SK-N-DZ (cell line): ENCODE measurements at regions not wholly inside any gene's neighbourhood (a gene's known extent, or its start where the extent isn't known, plus 50 kb on each side); places are given as distances from the start of the nearest gene placed in this dataset.
A peak's percentile ranks its signal among the peaks of the same experiment; 100 is the strongest.

Source experiments
- DNase-seq: peaks from one replicate; pipeline ENCODE4 v3.0.0-alpha.2; 2015; ENCODE audit warnings: low spot score

DNA sequence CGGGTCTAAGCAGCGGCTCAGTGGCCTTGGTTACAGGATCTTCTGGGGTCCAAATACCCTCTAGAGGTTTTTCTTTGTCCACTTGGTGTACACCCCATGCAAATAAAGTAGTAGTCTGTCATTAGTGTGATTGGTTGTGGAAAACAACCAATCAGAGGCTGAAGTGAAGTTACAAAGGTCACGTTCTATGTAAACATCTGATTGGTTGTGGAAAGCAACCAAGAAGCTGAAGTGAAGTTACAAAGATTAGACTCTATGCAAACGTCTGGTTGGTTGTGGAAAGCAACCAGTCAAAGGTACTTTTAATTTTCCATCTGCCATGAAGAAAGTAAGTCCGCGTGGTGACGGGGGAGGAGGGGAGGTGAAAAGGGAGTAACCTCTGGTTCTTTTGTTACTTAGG lies 790.9 kb downstream of the UQCRFS1 start:
- no peak for DNase-seq

DNA sequence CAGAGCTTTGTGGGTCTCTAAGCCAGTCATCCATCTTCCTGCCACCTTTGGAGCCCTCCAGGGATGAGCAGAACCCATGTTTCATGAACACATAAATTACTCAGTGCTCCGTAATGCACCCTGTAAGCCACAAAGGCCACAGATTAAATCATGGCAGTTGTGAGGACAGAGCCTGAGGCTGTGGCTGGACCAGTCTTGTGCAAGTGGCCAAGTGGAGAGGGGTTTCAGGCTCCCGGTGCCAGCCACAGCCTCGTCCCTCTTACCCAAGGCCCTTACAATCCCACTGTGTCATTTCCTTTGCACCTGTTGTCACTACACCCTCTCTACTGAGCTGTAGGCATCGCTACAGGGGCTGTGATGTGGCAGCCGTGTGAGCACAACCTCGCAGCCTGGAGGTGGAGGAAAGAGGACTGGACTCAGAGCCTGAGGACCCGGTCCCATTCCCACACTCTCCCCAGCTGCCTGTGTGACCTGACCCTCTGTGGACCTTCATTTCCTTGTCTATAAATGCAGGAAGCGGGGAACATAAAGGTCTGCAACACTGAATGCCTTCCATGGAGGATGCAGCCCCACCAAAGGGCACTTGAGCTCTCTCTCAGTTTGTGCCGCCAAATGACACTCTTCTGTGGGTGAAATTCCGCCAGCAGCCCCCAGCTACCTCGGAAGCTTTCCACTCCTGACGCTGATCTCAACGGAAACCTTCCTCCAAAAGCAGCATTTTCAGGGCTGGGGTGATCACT lies 792.0 kb downstream of the UQCRFS1 start:
- no peak for DNase-seq

DNA sequence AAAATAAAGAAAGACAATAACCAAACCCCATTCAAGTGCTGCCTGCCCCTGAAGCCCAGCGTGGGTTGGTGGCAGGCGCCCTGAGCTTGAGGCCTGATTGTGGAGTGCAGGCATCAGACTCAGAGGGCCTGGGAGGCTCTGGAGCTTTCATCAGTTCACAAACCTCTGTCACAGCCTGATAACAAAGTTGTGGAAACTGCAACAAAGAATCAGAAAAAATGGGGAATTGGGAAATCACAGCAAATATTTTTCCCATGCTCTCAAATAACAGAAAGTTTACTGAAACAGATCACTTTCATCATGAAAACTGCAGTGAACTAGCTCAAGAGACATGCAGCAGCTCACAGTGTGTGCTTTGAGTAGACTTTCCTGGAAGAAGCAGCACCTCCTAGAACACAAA lies 793.6 kb downstream of the UQCRFS1 start:
- no peak for DNase-seq

- no peak for DNase-seq
Observed at GRCh38 chr19:28417361-28417760, 795.6 kb downstream of the UQCRFS1 start.

GRCh38 chr19:28416245-28416644 lies 796.7 kb downstream of the UQCRFS1 start:
- no peak for DNase-seq

GRCh38 chr19:28414748-28415147 lies 798.2 kb downstream of the UQCRFS1 start:
- no peak for DNase-seq

DNA sequence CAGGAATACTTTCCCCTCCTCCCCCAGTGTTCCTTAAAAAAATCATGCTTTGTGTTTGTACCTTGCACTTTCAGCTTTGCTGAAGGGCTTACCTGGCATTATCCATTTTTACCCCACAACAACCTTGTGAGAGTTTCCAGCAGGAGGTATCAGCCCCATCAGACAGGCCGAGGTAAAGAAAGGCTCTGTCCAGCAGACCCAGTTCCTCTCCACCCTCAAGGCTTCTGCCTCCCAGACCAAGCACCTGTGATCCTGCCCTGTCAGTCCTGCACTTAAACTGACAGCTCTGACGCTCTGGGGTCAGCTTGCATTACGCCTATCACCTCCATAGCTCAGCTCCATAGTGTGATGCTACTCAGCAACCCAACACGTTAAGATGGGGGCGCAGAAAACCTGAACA lies 803.1 kb downstream of the UQCRFS1 start:
- no peak for DNase-seq

DNA sequence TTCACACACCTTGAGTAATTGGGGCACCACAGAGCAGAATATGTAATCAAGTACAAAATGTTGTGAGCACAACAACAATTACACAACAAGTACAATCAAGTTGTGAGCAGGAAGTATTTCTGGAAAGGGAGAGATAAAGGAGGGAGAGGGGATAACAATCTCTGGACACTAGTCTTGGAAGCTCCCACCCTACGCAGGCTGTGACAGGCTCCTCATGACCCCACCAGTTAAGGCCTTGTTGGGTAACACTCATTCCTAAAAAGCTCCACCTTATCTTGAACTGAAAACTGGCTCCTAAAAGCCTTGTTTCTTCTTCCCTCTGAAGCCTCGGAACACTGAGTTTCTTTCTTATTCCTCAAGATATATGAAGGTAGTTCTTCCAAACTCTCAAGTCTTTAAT lies 806.0 kb downstream of the UQCRFS1 start:
- no peak for DNase-seq

DNA sequence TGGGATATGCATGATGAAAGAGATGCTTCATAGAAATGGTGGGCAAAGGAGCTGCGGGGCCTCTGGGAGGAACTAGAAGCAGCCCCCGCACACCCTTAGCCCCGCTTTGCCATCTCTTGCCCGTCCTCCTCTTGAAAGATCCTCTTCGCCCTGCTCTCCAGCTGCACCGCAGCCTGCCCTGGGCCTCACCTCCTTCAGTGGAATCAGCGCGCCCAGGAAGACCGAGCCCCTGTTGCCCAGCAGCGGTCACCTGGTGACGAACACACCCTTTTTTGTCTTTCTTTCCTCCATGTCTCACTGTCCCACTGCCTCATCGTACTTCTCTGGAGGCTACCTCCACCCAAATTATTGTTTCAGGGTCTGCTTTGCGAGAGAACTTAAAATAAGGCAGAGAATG lies 807.6 kb downstream of the UQCRFS1 start:
- no peak for DNase-seq

- no peak for DNase-seq
Observed at GRCh38 chr19:28404472-28404871, 808.5 kb downstream of the UQCRFS1 start.

- no peak for DNase-seq
Observed at GRCh38 chr19:28403690-28404089, 809.3 kb downstream of the UQCRFS1 start.

DNA sequence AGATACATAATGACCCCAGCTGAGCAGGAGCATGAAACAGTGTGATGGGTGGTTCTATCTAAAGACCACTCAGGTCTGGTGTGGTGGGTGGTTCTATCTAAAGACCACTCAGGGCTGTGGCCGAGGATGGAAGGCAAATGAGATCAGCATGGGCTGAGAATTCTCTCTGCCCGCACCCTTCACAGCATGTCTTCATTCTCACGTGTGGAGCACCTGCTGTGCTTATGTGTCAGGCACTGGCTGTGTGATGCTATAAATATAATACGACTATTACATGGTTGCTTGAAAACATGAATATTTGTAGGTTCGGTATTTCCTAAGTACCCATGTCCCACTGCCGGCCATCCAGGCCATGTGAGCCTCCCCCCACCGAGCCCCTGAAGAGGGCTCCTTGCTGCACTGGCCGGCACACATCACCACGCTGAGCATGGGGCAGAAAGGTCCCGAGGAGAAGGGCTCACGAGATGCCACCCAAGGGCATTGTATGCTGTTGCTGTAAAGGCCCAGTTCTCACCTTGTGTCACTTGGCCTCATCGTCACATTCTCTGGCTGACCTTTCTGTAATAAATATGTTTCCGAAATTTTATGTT lies 810.2 kb downstream of the UQCRFS1 start:
- no peak for DNase-seq

DNA sequence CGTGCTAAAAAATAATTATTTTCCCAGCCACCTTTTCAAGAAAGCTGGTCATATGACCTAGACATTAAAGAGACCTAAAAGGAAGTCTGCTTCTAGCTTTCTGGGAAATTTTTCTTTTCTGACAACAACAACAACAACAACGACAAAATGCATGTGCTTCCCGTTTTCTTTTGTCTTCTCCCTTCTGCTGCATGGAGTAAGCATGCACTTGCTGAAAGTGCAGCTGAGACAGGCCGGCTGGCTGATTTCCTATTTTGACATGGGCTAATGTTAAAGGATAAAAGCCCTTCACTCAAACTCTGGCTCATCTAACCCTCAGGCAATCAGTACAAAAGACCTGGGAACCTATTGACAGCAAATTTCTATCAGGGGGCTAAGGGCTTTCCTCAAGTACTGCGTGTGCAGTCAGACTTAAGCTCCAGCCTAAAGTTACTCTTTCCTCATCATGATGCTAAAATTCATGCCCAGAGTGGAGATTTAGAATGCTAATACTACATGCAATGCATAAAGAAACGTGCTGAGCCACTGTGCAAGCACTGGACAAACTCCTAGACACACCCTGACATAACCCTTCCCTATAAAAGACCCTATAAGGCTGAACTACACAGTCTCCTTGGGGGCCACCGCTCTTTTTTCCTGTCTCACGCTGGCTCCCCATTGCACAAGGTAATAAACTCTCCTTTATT lies 811.1 kb downstream of the UQCRFS1 start:
- no peak for DNase-seq

GRCh38 chr19:28400953-28401671 lies 811.8 kb downstream of the UQCRFS1 start:
- no peak for DNase-seq

GRCh38 chr19:28399187-28399586 lies 813.8 kb downstream of the UQCRFS1 start:
- DNase-seq: no peak

DNA sequence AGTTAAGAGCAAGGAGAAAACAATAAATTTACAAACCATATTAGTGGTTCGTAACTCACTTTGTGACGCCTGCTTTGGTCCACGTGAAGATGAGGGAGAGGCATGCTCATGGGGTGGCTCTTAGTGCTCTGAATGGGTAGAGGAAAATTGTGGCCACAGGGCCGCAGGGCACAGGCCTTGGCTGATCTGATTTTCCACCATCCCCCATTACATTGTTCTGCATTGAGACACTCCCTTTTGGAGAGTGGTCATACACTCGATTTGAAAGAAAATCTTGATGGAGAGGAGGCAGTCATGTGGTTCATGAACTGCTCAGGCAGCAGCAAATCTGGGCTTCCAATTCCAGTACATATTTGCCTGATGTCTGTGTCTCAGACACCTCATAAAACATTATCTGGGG lies 815.2 kb downstream of the UQCRFS1 start:
- DNase-seq: no peak

GRCh38 chr19:28397306-28397705 lies 815.6 kb downstream of the UQCRFS1 start:
- no peak for DNase-seq

- peak; percentile 2 for DNase-seq
Observed at GRCh38 chr19:28396287-28396831, 816.6 kb downstream of the UQCRFS1 start.

DNA sequence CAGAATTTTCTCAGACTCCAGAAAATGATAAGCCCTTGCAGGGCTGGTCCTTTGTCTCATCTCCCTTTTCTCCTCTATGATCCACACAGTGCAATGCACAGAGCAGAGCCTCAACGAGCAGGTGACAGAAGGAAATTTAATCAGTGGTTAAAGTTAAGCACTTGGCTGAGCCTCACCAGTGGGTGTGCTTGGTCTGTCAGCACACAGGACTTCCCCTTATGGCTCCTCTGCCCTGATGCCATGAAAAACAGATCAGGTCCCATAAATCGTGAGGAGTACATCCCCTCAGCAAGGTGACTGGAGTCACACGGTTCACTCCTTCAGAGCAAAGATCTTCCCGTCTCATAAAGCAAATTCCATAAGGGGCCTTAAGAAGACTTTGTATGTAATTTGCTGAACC lies 818.2 kb downstream of the UQCRFS1 start:
- DNase-seq: no peak

- DNase-seq: no peak
Observed at GRCh38 chr19:28393574-28394336, 819.2 kb downstream of the UQCRFS1 start.

GRCh38 chr19:28388988-28389387 lies 824.0 kb downstream of the UQCRFS1 start:
- DNase-seq: no peak
